T-helper 2 cell treated with Interferon-gamma antibody and Interleukin-4, amounts not matched to agents 100 ng/mL and 5 ng/mL, for 36 hours (primary cell): ENCODE measurements at regions not wholly inside any gene's neighbourhood (a gene's known extent, or its start where the extent isn't known, plus 50 kb on each side); places are given as distances from the start of the nearest gene placed in this dataset.

Experiments used
- intact Hi-C: fragments of 100-400 bp; cut with micrococcal nuclease; formaldehyde crosslinking; loops from one replicate; pipeline ENCODE4 v1.15.1; 2023

GRCh38 chr2:168375195-168375798, 80.8 kb upstream of the CERS6 start:
- intact Hi-C loops: no loop called here

- intact Hi-C loops: no loop called here
Observed at GRCh38 chr2:168378960-168379669, 77.0 kb upstream of the CERS6 start.

GRCh38 chr2:168380500-168380899, 75.6 kb upstream of the CERS6 start:
- intact Hi-C loops: no loop called here

GRCh38 chr2:168392024-168392423, 64.0 kb upstream of the CERS6 start:
- intact Hi-C loops: no loop called here

- intact Hi-C loops: no loop called here
Observed at GRCh38 chr2:168392797-168393196, 63.3 kb upstream of the CERS6 start.

- intact Hi-C loops: no loop called here
Observed at GRCh38 chr2:168394262-168394661, 61.8 kb upstream of the CERS6 start.

- intact Hi-C loops: no loop called here
Observed at GRCh38 chr2:168396131-168396530, 59.9 kb upstream of the CERS6 start.

- intact Hi-C loops: no loop called here
Observed at GRCh38 chr2:168397629-168398028, 58.4 kb upstream of the CERS6 start.

GRCh38 chr2:168401048-168401556, 55.0 kb upstream of the CERS6 start:
- intact Hi-C loops: no loop called here

GRCh38 chr2:168401771-168402170, 54.3 kb upstream of the CERS6 start:
- intact Hi-C loops: no loop called here

GRCh38 chr2:168402531-168402930, 53.5 kb upstream of the CERS6 start:
- intact Hi-C loops: no loop called here

- intact Hi-C loops: no loop called here
Observed at GRCh38 chr2:168403736-168404135, 52.3 kb upstream of the CERS6 start.

- intact Hi-C loops: no loop called here
Observed at GRCh38 chr2:168404764-168405163, 51.3 kb upstream of the CERS6 start.
